ENCODE measurements at regions not wholly inside any gene's neighbourhood (a gene's known extent, or its start where the extent isn't known, plus 50 kb on each side); places are given as distances from the start of the nearest gene placed in this dataset.

GRCh38 chr4:81521708-81522107 lies 50.0 kb upstream of the RASGEF1B start:
- Histone ChIP-seq H3K36me3 (no peaks in the 10 kb centered on the region), H3K9ac (ENCODE audit: low read depth in 2 of 2, low read length in 2 of 2) (no peak overlapping the region), H3K9me3 (no peaks in the 10 kb centered on the region), H3K27me3 (no peaks in the 10 kb centered on the region), H3K4me1 (no peaks in the 10 kb centered on the region), H3K4me3 (no peak overlapping the region), H3K27ac (no peak overlapping the region)
- intact Hi-C loops (cut with DNase I) = no loop called here
- no peak for DNase-seq
- no peak for TF ChIP-seq CTCF (IDR thresholded peaks at IDR 0.05)

Measured in colonic mucosa (tissue), 4 donors.